Activated naive CD8-positive, alpha-beta T cell treated with anti-CD3 and anti-CD28 coated beads, Interleukin-2, amount 10 ng/mL, durations not matched to agents 7 days and 5 days (primary cell): ENCODE measurements at regions not wholly inside any gene's neighbourhood (a gene's known extent, or its start where the extent isn't known, plus 50 kb on each side); places are given as distances from the start of the nearest gene placed in this dataset.

Experiments used
- ATAC-seq: fragments of 150-1000 bp; cut with Tn5 transposase; one replicate; pipeline ENCODE4 v1.10.0; 2021; ENCODE audit warnings: low read depth, moderate library complexity
- POLR2A ChIA-PET: fragments of 350-600 bp; sonication (Branson Sonifier 250); formaldehyde crosslinking; loops from one replicate; lab custom pipeline; 2021; ENCODE audit warnings: antibody characterized with exemption; lab: Charles Lee
- DNase-seq: peaks from one replicate; pipeline ENCODE4 v3.0.0; 2021
- H3K27ac Mint-ChIP-seq: one replicate; pipeline ENCODE4 v1.8.0; 2022; ENCODE audit warnings: mild to moderate bottlenecking, mixed read lengths
- H3K27me3 Mint-ChIP-seq: one replicate; pipeline ENCODE4 v1.8.0; 2022; ENCODE audit warnings: mild to moderate bottlenecking, moderate library complexity, mixed read lengths
- H3K36me3 Mint-ChIP-seq: one replicate; pipeline ENCODE4 v1.8.0; 2021; ENCODE audit warnings: mild to moderate bottlenecking, mixed read lengths
- H3K4me1 Mint-ChIP-seq: one replicate; pipeline ENCODE4 v1.8.0; 2021; ENCODE audit warnings: mixed read lengths
- H3K4me3 Mint-ChIP-seq: one replicate; pipeline ENCODE4 v1.8.0; 2022; ENCODE audit warnings: mild to moderate bottlenecking, moderate library complexity, mixed read lengths
- H3K9me3 Mint-ChIP-seq: one replicate; pipeline ENCODE4 v1.8.0; 2021; ENCODE audit warnings: mixed read lengths

GRCh38 chr9:134981829-134982228, 64.1 kb upstream of the FCN1 start:
- DNase-seq, result no peak

GRCh38 chr9:134982311-134982710, 64.6 kb upstream of the FCN1 start:
- DNase-seq (no peak), ATAC-seq (no peak)
- peaks cover 3% of the 10 kb centered on the region for H3K4me1 Mint-ChIP-seq
- no peak overlapping the region for H3K4me3 Mint-ChIP-seq
- POLR2A ChIA-PET, result no interaction called here
- H3K27ac Mint-ChIP-seq, result no peak overlapping the region
- H3K9me3 Mint-ChIP-seq, result peaks cover 6% of the 10 kb centered on the region
- no peaks in the 10 kb centered on the region for H3K27me3 Mint-ChIP-seq
- no peaks in the 10 kb centered on the region for H3K36me3 Mint-ChIP-seq

More at GRCh38 chr9:134981829-134982228, 64.1 kb upstream of the FCN1 start:
- POLR2A ChIA-PET, result no interaction called here
- no peak overlapping the region for H3K4me3 Mint-ChIP-seq
- peaks cover 3% of the 10 kb centered on the region for H3K4me1 Mint-ChIP-seq
- H3K27me3 Mint-ChIP-seq, result no peaks in the 10 kb centered on the region
- H3K9me3 Mint-ChIP-seq, result peaks cover 2% of the 10 kb centered on the region
- peak overlapping the region; percentile 57 for H3K27ac Mint-ChIP-seq
- no peaks in the 10 kb centered on the region for H3K36me3 Mint-ChIP-seq
- ATAC-seq, result no peak

- POLR2A ChIA-PET, result no interaction called here
- no peaks in the 10 kb centered on the region for H3K36me3 Mint-ChIP-seq
- ATAC-seq, result no peak
- H3K4me1 Mint-ChIP-seq, result peaks cover 3% of the 10 kb centered on the region
- peaks cover 6% of the 10 kb centered on the region for H3K9me3 Mint-ChIP-seq
- H3K27me3 Mint-ChIP-seq, result no peaks in the 10 kb centered on the region
- H3K4me3 Mint-ChIP-seq, result no peak overlapping the region
- H3K27ac Mint-ChIP-seq, result no peak overlapping the region
- no peak for DNase-seq
Measured at GRCh38 chr9:134983074-134983473, 65.4 kb upstream of the FCN1 start.

GRCh38 chr9:134983506-134984371, 66.0 kb upstream of the FCN1 start:
- ATAC-seq, result no peak
- H3K27me3 Mint-ChIP-seq, result no peaks in the 10 kb centered on the region

GRCh38 chr9:134984372-134985265, 66.9 kb upstream of the FCN1 start:
- DNase-seq (no peak), ATAC-seq (no peak)
- H3K27ac Mint-ChIP-seq, result no peak overlapping the region
- POLR2A ChIA-PET, result no interaction called here
- H3K36me3 Mint-ChIP-seq, result no peaks in the 10 kb centered on the region
- H3K9me3 Mint-ChIP-seq, result peaks cover 6% of the 10 kb centered on the region
- peaks cover 3% of the 10 kb centered on the region for H3K4me1 Mint-ChIP-seq
- H3K27me3 Mint-ChIP-seq, result no peaks in the 10 kb centered on the region
- no peak overlapping the region for H3K4me3 Mint-ChIP-seq

More at GRCh38 chr9:134983506-134984371, 66.0 kb upstream of the FCN1 start:
- Mint-ChIP-seq H3K4me1 (peaks cover 3% of the 10 kb centered on the region), H3K27ac (no peak overlapping the region), H3K36me3 (no peaks in the 10 kb centered on the region), H3K9me3 (peaks cover 6% of the 10 kb centered on the region), H3K4me3 (no peak overlapping the region)
- DNase-seq, result no peak
- POLR2A ChIA-PET, result no interaction called here

GRCh38 chr9:134985451-134985850, 67.7 kb upstream of the FCN1 start:
- no peak for ATAC-seq
- H3K4me3 Mint-ChIP-seq, result no peak overlapping the region

GRCh38 chr9:134986957-134987356, 69.2 kb upstream of the FCN1 start:
- POLR2A ChIA-PET, result no interaction called here
- Mint-ChIP-seq H3K4me1 (peaks cover under 1% of the 10 kb centered on the region), H3K36me3 (no peaks in the 10 kb centered on the region), H3K27ac (no peak overlapping the region), H3K9me3 (peaks cover 6% of the 10 kb centered on the region), H3K27me3 (no peaks in the 10 kb centered on the region), H3K4me3 (no peak overlapping the region)
- no peak for DNase-seq
- ATAC-seq, result no peak

More at GRCh38 chr9:134985451-134985850, 67.7 kb upstream of the FCN1 start:
- Mint-ChIP-seq H3K9me3 (peaks cover 6% of the 10 kb centered on the region), H3K36me3 (no peaks in the 10 kb centered on the region), H3K27ac (no peak overlapping the region), H3K4me1 (peaks cover 3% of the 10 kb centered on the region), H3K27me3 (no peaks in the 10 kb centered on the region)
- DNase-seq, result no peak
- POLR2A ChIA-PET, result interaction anchor here (0.7 kb wide), 1 partner anchor 647 kb away, joined by 3 read pairs; no protein-coding TSS in a partner anchor

- no peak for ATAC-seq
- Mint-ChIP-seq H3K27ac (no peak overlapping the region), H3K4me3 (no peak overlapping the region), H3K4me1 (no peaks in the 10 kb centered on the region), H3K27me3 (no peaks in the 10 kb centered on the region), H3K9me3 (peaks cover 6% of the 10 kb centered on the region), H3K36me3 (no peaks in the 10 kb centered on the region)
- POLR2A ChIA-PET, result no interaction called here
- DNase-seq, result no peak
Measured at GRCh38 chr9:134987376-134987775, 69.7 kb upstream of the FCN1 start.

- H3K27ac Mint-ChIP-seq, result no peak overlapping the region
- DNase-seq (no peak), ATAC-seq (no peak)
- POLR2A ChIA-PET, result no interaction called here
- H3K9me3 Mint-ChIP-seq, result peaks cover 6% of the 10 kb centered on the region
- no peaks in the 10 kb centered on the region for H3K27me3 Mint-ChIP-seq
- H3K4me3 Mint-ChIP-seq, result no peak overlapping the region
- no peaks in the 10 kb centered on the region for H3K36me3 Mint-ChIP-seq
- no peaks in the 10 kb centered on the region for H3K4me1 Mint-ChIP-seq
Measured at GRCh38 chr9:134987906-134988700, 70.4 kb upstream of the FCN1 start.

GRCh38 chr9:134988706-134989105, 71.0 kb upstream of the FCN1 start:
- H3K4me3 Mint-ChIP-seq, result no peak overlapping the region
- ATAC-seq, result no peak
- POLR2A ChIA-PET, result no interaction called here

GRCh38 chr9:134989206-134990065, 71.7 kb upstream of the FCN1 start:
- POLR2A ChIA-PET, result no interaction called here
- Mint-ChIP-seq H3K4me1 (no peaks in the 10 kb centered on the region), H3K36me3 (no peaks in the 10 kb centered on the region), H3K27me3 (no peaks in the 10 kb centered on the region), H3K9me3 (peaks cover 6% of the 10 kb centered on the region), H3K27ac (no peak overlapping the region), H3K4me3 (no peak overlapping the region)
- ATAC-seq (no peak), DNase-seq (no peak)

More at GRCh38 chr9:134988706-134989105, 71.0 kb upstream of the FCN1 start:
- no peaks in the 10 kb centered on the region for H3K36me3 Mint-ChIP-seq
- no peaks in the 10 kb centered on the region for H3K4me1 Mint-ChIP-seq
- no peak overlapping the region for H3K27ac Mint-ChIP-seq
- H3K9me3 Mint-ChIP-seq, result peaks cover 6% of the 10 kb centered on the region
- DNase-seq, result no peak
- H3K27me3 Mint-ChIP-seq, result no peaks in the 10 kb centered on the region
